ENCODE measurements at regions not wholly inside any gene's neighbourhood (a gene's known extent, or its start where the extent isn't known, plus 50 kb on each side); places are given as distances from the start of the nearest gene placed in this dataset.

DNA sequence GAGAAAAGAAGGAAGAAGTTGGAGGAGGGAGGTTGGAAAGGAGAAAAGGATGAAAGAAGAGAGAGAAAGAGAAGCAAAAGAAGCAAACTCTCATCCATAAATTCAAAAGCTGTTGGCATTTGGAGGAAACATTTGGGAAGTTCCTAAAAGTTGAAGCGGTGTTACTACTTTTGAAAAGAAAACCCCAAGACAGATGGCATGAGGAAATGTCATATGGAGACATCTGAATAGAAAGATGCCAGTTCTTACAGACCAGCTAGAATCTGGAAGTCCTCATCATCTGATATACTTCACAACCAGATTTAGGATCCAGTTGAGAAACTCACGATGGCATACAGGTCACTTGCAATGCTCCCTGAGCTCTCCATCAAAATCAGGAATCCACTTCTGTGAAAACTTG lies 86.9 kb downstream of the RAP2A start:
- H4K20me1 ChIP-seq (ENCODE audit: insufficient read depth, low read length) = no peaks in the 10 kb centered on the region
- no peak overlapping the region for H2AFZ ChIP-seq (ENCODE audit: low read length)
- no peak overlapping the region for H3K9ac ChIP-seq (ENCODE audit: insufficient read depth, low read depth, low read length)
- BruUV-seq (replicated peaks) = no TSS peak
- FAIRE-seq (no peak), DNase-seq (ENCODE audit: low spot score) (no peak), ATAC-seq (no peak)
- 57% methylated on average over 2 of the region's 2 CpGs for WGBS (ENCODE audit: low lambda C conversion rate)
- no peaks in the 10 kb centered on the region for H3K9me3 ChIP-seq (ENCODE audit: low read length)
- no peak overlapping the region for H3K27ac ChIP-seq (ENCODE audit: extremely low read length, insufficient read depth, low read length)
- H3K4me1 ChIP-seq (ENCODE audit: insufficient read depth, low read length) = peaks cover 28% of the 10 kb centered on the region
- in situ Hi-C loops (cut with HindIII; ENCODE audit: extremely low pct_ligation_motif_present, low pct_unique_long_range_greater_than_20kb) (no loop called here), intact Hi-C loops (cut with micrococcal nuclease; ENCODE audit: unreplicated experiment) (no loop called here)
- POLR2A ChIA-PET = no interaction called here
- TF ChIP-seq TBX2 (CRISPR knock-in tag; IDR thresholded peaks at IDR 0.05; ENCODE audit: borderline replicate concordance) (no peak), ATRX (CRISPR knock-in tag; IDR thresholded peaks at IDR 0.05; ENCODE audit: borderline replicate concordance) (no peak), ZFP1 (CRISPR knock-in tag; IDR thresholded peaks at IDR 0.05) (no peak), ZNF879 (CRISPR knock-in tag; IDR thresholded peaks at IDR 0.05) (no peak), CCAR2 (optimal IDR thresholded peaks at IDR 0.05; ENCODE audit: low read depth, low read length) (no peak)
- TF ChIP-seq, protein P1, sequence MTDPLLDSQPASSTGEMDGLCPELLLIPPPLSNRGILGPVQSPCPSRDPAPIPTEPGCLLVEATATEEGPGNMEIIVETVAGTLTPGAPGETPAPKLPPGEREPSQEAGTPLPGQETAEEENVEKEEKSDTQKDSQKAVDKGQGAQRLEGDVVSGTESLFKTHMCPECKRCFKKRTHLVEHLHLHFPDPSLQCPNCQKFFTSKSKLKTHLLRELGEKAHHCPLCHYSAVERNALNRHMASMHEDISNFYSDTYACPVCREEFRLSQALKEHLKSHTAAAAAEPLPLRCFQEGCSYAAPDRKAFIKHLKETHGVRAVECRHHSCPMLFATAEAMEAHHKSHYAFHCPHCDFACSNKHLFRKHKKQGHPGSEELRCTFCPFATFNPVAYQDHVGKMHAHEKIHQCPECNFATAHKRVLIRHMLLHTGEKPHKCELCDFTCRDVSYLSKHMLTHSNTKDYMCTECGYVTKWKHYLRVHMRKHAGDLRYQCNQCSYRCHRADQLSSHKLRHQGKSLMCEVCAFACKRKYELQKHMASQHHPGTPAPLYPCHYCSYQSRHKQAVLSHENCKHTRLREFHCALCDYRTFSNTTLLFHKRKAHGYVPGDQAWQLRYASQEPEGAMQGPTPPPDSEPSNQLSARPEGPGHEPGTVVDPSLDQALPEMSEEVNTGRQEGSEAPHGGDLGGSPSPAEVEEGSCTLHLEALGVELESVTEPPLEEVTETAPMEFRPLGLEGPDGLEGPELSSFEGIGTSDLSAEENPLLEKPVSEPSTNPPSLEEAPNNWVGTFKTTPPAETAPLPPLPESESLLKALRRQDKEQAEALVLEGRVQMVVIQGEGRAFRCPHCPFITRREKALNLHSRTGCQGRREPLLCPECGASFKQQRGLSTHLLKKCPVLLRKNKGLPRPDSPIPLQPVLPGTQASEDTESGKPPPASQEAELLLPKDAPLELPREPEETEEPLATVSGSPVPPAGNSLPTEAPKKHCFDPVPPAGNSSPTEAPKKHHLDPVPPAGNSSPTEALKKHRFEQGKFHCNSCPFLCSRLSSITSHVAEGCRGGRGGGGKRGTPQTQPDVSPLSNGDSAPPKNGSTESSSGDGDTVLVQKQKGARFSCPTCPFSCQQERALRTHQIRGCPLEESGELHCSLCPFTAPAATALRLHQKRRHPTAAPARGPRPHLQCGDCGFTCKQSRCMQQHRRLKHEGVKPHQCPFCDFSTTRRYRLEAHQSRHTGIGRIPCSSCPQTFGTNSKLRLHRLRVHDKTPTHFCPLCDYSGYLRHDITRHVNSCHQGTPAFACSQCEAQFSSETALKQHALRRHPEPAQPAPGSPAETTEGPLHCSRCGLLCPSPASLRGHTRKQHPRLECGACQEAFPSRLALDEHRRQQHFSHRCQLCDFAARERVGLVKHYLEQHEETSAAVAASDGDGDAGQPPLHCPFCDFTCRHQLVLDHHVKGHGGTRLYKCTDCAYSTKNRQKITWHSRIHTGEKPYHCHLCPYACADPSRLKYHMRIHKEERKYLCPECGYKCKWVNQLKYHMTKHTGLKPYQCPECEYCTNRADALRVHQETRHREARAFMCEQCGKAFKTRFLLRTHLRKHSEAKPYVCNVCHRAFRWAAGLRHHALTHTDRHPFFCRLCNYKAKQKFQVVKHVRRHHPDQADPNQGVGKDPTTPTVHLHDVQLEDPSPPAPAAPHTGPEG (CRISPR knock-in tag; IDR thresholded peaks at IDR 0.05) = no peak
- no peaks in the 10 kb centered on the region for H3K36me3 ChIP-seq (replicated peaks in 1 of 2; ENCODE audit: control insufficient read depth in 1 of 2, insufficient read depth in 2 of 2, low read length in 2 of 2)
- H3K79me2 ChIP-seq (ENCODE audit: insufficient read depth, low read length) = no peaks in the 10 kb centered on the region
- CTCF ChIA-PET (ENCODE audit: low intra/inter-chr PET ratio, low total read pairs) = no interaction called here
- H3K4me3 ChIP-seq (replicated peaks in 1 of 3; ENCODE audit: insufficient read depth in 1 of 3, low read depth in 2 of 3, low read length in 3 of 3) = no peak overlapping the region
- H3K4me2 ChIP-seq (ENCODE audit: low read depth, low read length) = no peak overlapping the region
- no peaks in the 10 kb centered on the region for H3K27me3 ChIP-seq (ENCODE audit: control insufficient read depth in 1 of 2, insufficient read depth in 2 of 2, low read length in 2 of 2)
